Parathyroid adenoma (tissue), 2 donors: ENCODE measurements at regions not wholly inside any gene's neighbourhood (a gene's known extent, or its start where the extent isn't known, plus 50 kb on each side); places are given as distances from the start of the nearest gene placed in this dataset.
A peak's percentile ranks its signal among the peaks of the same experiment; 100 is the strongest.

Experiments
- H2AFZ ChIP-seq: fragments of 300-600 bp; sonication (generic); one replicate; pipeline ENCODE4 v1.7.0; 2017; ENCODE audit warnings: antibody characterized with exemption, mild to moderate bottlenecking
- H3K27ac ChIP-seq: fragments of 300-600 bp; sonication (generic); one replicate; pipeline ENCODE4 v1.7.0; 2017
- H3K27me3 ChIP-seq: fragments of 300-600 bp; sonication (generic); one replicate; pipeline ENCODE4 v1.7.0; 2017; ENCODE audit warnings: low read length; ENCODE audit not compliant: control insufficient read depth, insufficient read depth
- H3K36me3 ChIP-seq: fragments of 300-600 bp; sonication (generic); one replicate; pipeline ENCODE4 v1.7.0; 2017; ENCODE audit warnings: low read length; ENCODE audit not compliant: control insufficient read depth, insufficient read depth
- H3K4me1 ChIP-seq: fragments of 300-600 bp; sonication (generic); one replicate; pipeline ENCODE4 v1.7.0; 2017; ENCODE audit warnings: control low read depth
- H3K4me2 ChIP-seq: fragments of 300-600 bp; sonication (generic); one replicate; pipeline ENCODE4 v1.7.0; 2017; ENCODE audit warnings: low read length
- H3K4me3 ChIP-seq: fragments of 300-600 bp; sonication (generic); one replicate; pipeline ENCODE4 v1.7.0; 2017; ENCODE audit warnings: low read depth, low read length
- H3K79me2 ChIP-seq: fragments of 300-600 bp; sonication (generic); one replicate; pipeline ENCODE4 v1.7.0; 2017; ENCODE audit warnings: control low read depth
- H3K9ac ChIP-seq: fragments of 300-600 bp; sonication (generic); one replicate; pipeline ENCODE4 v1.7.0; 2017; ENCODE audit warnings: mild to moderate bottlenecking
- H3K9me3 ChIP-seq: fragments of 300-600 bp; sonication (generic); one replicate; pipeline ENCODE4 v1.7.0; 2017; ENCODE audit warnings: low read length; ENCODE audit not compliant: control insufficient read depth
- CTCF ChIP-seq: fragments of 300-600 bp; sonication (generic); IDR thresholded peaks from one replicate; pipeline ENCODE4 v1.7.0; 2017; ENCODE audit warnings: antibody characterized with exemption, mild to moderate bottlenecking
- donor health status: primary hyperparathyroidism.

DNA sequence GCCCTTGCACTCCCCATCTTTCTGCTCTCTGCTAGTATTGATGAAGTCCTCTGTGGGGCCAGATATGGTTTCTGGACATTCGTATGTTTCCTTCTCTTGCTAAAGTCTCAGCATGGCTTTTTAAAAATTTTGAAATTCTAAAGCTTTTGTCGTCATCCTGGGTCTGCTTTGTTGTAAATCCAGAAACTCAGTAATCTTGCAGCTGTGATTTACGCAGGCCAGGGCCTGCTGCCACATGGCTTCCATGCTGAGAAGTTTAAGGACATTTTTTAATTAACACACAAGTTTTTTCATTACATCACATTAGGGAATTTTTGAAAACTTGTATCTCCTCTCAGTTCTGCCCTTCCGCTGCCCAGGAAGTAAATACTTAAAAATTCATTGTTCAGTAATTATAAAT, 686.1 kb upstream of the IGFBP3 start:
- H3K4me3 ChIP-seq, result no peak overlapping the region
- H3K9ac ChIP-seq, result no peak overlapping the region
- no peaks in the 10 kb centered on the region for H3K27me3 ChIP-seq
- H3K4me1 ChIP-seq, result no peaks in the 10 kb centered on the region
- H3K4me2 ChIP-seq, result no peak overlapping the region
- no peak overlapping the region for H3K27ac ChIP-seq
- no peaks in the 10 kb centered on the region for H3K79me2 ChIP-seq
- no peaks in the 10 kb centered on the region for H3K36me3 ChIP-seq
- H3K9me3 ChIP-seq, result no peaks in the 10 kb centered on the region
- no peak for TF ChIP-seq CTCF
- H2AFZ ChIP-seq, result no peak overlapping the region

DNA sequence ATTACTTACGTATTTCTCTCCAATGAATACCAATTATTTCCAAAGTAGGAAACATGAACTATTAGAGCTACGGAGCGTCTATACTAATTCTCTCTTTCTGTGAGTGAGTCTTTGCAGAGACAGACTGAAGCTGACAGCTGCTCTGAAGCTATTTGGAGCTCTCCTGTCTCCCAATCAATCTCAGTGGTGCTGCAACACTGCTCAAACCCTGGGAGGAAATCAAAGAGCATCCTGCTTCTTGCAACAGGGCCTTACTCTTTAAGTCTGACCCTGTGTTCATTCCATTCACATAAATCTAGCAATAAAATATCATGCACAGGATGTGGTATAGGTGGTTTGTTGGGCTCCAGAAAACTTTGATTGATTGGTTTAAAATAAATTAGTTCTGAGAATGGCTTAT, 685.7 kb upstream of the IGFBP3 start:
- no peak for TF ChIP-seq CTCF
- H3K36me3 ChIP-seq, result no peaks in the 10 kb centered on the region
- no peaks in the 10 kb centered on the region for H3K27me3 ChIP-seq
- no peaks in the 10 kb centered on the region for H3K4me1 ChIP-seq
- no peak overlapping the region for H3K9ac ChIP-seq
- H2AFZ ChIP-seq, result no peak overlapping the region
- H3K9me3 ChIP-seq, result no peaks in the 10 kb centered on the region
- no peaks in the 10 kb centered on the region for H3K79me2 ChIP-seq
- H3K27ac ChIP-seq, result no peak overlapping the region
- H3K4me2 ChIP-seq, result no peak overlapping the region
- no peak overlapping the region for H3K4me3 ChIP-seq

DNA sequence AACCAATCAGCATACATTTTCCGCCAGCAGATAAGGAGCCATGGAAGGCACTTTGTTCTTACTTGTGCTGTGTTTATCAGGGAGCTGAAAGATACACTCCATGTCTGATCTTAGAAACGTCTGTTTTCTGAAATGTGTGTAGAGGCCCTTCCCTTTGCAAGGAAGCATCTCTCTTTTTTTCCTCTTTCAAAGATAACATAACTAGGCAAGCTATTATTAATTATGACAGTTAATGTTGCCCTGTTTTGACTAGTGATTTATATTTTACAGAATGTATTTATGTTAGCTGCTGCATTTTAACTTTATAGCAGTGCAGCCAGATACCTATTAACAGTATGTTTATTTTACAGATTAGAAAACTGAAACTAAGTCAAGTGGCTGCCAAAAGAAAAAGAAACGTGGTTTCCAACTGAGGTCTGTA, 683.2 kb upstream of the IGFBP3 start:
- Histone ChIP-seq H3K27me3 (no peaks in the 10 kb centered on the region), H3K27ac (peak overlapping the region; percentile 33), H3K4me2 (no peak overlapping the region), H3K36me3 (no peaks in the 10 kb centered on the region), H3K9me3 (no peaks in the 10 kb centered on the region), H2AFZ (no peak overlapping the region), H3K4me3 (no peak overlapping the region), H3K4me1 (no peaks in the 10 kb centered on the region), H3K9ac (no peak overlapping the region), H3K79me2 (no peaks in the 10 kb centered on the region)
- no peak for TF ChIP-seq CTCF

GRCh38 chr7:46603780-46604179, 682.7 kb upstream of the IGFBP3 start:
- H2AFZ ChIP-seq, result no peak overlapping the region
- H3K36me3 ChIP-seq, result no peaks in the 10 kb centered on the region
- no peaks in the 10 kb centered on the region for H3K27me3 ChIP-seq
- no peak overlapping the region for H3K4me2 ChIP-seq
- no peak overlapping the region for H3K9ac ChIP-seq
- no peak overlapping the region for H3K4me3 ChIP-seq
- no peaks in the 10 kb centered on the region for H3K4me1 ChIP-seq
- TF ChIP-seq CTCF, result no peak
- no peaks in the 10 kb centered on the region for H3K9me3 ChIP-seq
- H3K27ac ChIP-seq, result peak overlapping the region; percentile 33
- H3K79me2 ChIP-seq, result no peaks in the 10 kb centered on the region

DNA sequence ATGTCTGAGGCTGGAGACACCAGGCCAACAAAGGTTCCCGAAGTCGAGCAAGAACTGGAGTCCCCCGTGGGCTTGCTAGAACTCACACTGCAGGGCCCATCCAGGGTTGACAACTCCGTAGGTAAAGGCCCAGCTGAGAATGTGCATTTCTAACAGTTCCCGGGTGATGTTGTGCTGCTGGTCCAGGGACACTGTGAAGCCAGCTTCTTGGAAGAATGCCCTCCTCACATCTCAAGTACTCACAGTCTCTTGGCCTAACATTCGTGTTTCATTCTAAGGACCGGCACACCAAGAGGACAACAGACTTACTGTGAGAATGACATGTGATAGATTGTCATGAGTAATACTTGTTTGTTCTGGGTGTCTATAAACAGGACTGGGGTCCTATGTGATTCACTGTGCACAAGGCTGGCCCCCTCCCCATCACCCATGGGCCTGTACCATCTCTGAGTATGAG, 682.3 kb upstream of the IGFBP3 start:
- TF ChIP-seq CTCF, result no peak
- no peaks in the 10 kb centered on the region for H3K79me2 ChIP-seq
- no peaks in the 10 kb centered on the region for H3K4me1 ChIP-seq
- H3K4me2 ChIP-seq, result no peak overlapping the region
- no peaks in the 10 kb centered on the region for H3K9me3 ChIP-seq
- no peaks in the 10 kb centered on the region for H3K27me3 ChIP-seq
- H3K9ac ChIP-seq, result no peak overlapping the region
- no peaks in the 10 kb centered on the region for H3K36me3 ChIP-seq
- no peak overlapping the region for H3K4me3 ChIP-seq
- H2AFZ ChIP-seq, result no peak overlapping the region
- peak overlapping the region; percentile 33 for H3K27ac ChIP-seq
